Thyroid gland (tissue), 4 donors: ENCODE measurements at regions not wholly inside any gene's neighbourhood (a gene's known extent, or its start where the extent isn't known, plus 50 kb on each side); places are given as distances from the start of the nearest gene placed in this dataset.

ENCODE experiments used
- CTCF ChIP-seq, 6 experiments: fragments of 200-600 bp in 3 of 6; fragments of 450-650 bp in 3 of 6; sonication (generic) in 3 of 6; IDR thresholded peaks; one replicate each; pipeline ENCODE4 v1.5.1; 2016 to 2019; ENCODE audit warnings: antibody characterized with exemption in 6 of 6, mild to moderate bottlenecking in 2 of 6, inconsistent platforms in 1 of 6, moderate library complexity in 1 of 6
- POLR2A ChIP-seq, 2 donors: fragments of 450-650 bp; IDR thresholded peaks; one replicate each; pipeline ENCODE4 v1.6.1; 2017; ENCODE audit warnings: antibody characterized with exemption in 2 of 2, mild to moderate bottlenecking in 2 of 2, moderate library complexity in 1 of 2

- TF ChIP-seq POLR2A (IDR thresholded peaks at IDR 0.05), result no peak
- no peak for TF ChIP-seq CTCF (IDR thresholded peaks at IDR 0.05)
These were observed 405.6 kb downstream of the XPNPEP1 start for GRCh38 chr10:109517748-109518147.
